Kidney glomerular epithelial cell (primary cell): ENCODE measurements at regions not wholly inside any gene's neighbourhood (a gene's known extent, or its start where the extent isn't known, plus 50 kb on each side); places are given as distances from the start of the nearest gene placed in this dataset.
"Not testable (repeated sequence)": the region's sequence is repeated elsewhere in the genome, so short reads cannot be mapped to it uniquely, and the experiment has no call there.

Source experiments
- DNase-seq: peaks from one replicate; lab custom pipeline; 2025; lab: John Stamatoyannopoulos, UW

DNA sequence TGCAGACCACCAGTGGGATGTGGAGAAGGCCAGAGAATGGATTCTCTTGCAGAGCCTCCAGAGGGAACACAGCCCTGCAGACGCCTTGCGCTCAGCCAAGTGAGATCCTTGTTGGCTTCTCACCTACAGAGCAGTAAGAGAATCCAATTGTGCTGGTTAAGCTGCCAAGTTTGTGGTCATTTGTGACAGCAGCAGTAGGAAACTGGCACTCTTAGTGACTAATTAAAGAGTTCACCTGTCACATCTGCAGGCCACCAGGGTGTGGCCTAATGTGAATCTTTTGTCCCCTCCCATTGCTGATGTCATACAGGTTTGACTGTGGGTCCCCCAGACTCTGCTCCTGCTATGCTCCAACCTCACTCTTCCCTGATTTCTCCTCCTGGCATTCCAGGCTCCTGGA lies 235.9 kb downstream of the TFCP2L1 start:
- DNase-seq = no peak

DNA sequence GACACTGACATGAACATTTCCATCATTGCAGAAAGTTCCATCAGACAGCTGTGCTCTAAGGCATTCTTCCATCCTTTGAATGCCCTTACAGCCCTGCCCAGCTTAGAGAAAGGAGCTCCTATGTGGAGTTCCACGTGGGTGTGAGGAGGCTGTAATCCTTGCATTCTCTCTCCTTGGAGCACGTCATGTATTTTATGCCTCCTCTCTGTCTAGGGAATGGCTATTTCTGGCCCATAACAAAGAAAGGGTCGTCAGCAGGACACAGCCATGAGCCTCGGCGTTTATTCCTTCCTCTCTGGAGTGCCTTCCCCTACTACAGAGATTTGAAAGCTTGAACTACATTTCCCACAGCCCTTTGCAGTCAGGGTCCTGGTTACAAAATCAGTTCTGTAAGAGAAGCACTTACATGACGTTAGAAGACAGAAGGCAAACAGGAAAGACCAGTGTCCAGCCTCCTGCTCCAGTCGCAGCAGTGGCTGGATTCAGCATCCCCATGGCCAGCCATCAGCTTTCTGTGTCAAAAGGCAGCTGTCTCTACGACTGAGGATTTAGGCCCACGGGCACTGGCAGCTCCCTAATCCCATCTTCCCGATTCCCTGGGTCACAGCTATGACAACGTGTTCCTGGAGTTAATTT lies 234.9 kb downstream of the TFCP2L1 start:
- DNase-seq = no peak

DNA sequence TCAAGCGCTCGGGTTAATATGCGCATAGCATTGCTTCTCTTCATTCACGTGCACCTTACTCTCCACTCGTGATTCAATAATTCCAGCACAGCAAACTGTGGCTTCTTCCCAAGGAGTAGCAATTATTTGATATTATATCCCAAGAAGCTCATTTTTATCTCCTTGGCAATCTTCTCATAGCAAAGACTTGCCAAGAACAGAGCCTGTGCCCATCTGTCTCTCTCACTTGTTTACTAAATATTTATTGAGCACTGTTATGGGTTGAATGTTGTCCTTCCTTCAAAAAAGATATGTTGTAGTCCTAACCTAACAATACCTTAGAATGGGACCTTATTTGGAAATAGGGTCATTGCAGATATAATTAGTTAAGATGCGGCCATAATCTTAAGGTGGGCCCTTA lies 233.7 kb downstream of the TFCP2L1 start:
- DNase-seq = no peak

DNA sequence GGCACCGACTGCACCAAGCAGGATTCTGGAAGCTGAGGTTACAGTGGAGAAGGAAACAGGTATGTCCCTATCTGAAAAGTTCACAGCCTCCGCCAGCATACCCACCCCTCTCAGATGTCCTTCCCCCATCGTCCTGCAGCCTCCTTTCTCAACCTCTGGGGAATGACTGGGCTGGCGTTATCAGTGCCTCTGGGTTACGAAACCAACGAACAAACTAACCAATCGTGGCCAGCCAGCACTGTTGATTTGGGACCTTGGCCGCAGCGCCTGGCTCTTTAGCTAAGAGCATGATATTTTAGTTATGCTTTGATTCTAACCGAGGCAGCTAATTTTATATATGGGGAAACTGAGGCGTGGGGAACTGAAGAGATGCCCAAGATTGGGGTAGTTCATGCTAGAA lies 233.0 kb downstream of the TFCP2L1 start:
- DNase-seq = no peak

DNA sequence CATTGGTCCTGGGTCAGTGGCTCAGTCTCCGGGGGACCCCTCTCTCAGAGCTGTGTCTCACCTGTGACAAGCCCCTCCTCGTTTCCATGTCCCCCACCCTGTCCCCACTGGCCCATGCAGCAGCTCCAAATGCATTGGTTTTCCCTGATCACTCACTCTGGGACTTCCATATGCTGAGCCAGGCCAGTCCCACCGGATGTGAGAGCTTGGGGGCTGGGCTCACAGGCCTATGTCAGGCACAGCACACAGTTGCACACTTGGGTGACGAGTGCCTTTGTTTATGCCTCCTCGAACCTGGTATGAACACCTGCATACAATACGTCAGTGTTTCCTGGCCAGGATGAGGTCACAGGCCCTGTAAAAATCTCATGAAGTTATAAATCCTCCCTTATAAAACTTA lies 232.5 kb downstream of the TFCP2L1 start:
- DNase-seq = no peak

DNA sequence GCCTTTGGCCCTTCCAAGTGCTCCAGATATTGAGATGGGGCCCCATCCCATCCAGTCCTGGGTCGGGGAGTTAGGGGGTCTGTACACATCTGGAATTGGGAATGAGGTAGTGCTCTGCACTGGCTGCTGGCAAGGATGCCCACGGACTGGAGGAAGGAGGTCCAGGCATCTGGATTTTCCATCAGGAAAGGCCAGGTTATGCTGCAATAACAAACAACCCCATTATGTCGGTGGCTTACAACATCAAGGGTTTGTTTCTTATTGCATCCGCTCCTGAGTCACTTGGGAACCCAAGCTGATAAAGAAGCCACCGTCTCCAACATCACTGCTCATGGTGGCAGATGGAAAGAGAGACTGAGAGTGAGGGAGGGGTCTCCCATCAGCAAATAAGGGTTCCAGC lies 229.9 kb downstream of the TFCP2L1 start:
- DNase-seq = no peak

DNA sequence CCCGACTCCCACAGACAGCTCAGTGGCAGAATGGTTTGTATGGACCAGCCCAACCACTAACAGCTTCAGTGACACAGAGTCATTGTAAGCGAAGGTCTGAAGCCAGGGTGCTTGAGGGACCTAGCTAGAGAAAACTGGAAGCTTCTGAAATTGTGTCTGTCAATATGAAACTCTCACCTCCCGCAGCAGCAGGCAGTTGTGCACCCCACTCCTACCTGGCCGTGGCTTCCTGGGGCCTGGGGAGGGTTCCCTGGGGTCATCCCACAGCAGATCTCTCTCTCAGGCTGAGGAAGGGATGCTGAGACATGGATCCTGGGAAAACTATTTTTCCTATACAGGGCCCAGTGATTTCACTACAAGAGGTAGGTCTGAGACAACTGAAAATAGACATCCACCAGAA lies 229.5 kb downstream of the TFCP2L1 start:
- DNase-seq = no peak

DNA sequence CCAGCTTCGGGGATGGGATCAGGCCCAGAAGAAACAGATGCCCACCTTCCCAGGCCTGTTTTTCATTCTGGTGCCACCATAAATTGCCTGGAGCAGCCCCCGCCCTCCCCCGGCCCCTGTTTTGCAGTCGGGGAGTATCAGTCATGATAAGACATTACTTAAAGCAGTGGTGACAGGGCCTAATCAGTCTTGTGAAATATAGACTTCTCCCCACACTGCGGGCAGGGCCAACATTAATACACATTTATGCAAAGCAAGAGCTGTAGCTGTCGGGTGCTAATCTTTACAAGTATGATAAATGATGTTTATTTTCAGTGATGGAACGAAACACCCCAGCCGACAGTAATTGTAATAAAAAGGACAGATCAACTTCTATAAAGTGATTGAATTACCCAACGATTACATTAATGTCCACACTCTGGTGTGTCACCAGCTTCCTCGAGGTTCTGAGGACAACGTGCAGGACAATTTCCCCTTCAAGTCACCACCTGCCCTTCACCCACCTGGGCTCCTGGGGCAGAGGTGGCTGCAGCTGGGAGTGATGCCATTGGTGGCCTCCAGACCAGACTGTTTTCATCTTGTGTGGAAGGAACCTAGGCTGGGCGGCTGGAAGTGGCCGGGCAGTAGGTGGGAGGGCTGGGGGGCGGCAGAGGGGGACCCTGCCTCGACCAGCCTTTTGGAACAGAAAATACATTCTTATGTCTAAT lies 226.0 kb downstream of the TFCP2L1 start:
- no peak for DNase-seq

DNA sequence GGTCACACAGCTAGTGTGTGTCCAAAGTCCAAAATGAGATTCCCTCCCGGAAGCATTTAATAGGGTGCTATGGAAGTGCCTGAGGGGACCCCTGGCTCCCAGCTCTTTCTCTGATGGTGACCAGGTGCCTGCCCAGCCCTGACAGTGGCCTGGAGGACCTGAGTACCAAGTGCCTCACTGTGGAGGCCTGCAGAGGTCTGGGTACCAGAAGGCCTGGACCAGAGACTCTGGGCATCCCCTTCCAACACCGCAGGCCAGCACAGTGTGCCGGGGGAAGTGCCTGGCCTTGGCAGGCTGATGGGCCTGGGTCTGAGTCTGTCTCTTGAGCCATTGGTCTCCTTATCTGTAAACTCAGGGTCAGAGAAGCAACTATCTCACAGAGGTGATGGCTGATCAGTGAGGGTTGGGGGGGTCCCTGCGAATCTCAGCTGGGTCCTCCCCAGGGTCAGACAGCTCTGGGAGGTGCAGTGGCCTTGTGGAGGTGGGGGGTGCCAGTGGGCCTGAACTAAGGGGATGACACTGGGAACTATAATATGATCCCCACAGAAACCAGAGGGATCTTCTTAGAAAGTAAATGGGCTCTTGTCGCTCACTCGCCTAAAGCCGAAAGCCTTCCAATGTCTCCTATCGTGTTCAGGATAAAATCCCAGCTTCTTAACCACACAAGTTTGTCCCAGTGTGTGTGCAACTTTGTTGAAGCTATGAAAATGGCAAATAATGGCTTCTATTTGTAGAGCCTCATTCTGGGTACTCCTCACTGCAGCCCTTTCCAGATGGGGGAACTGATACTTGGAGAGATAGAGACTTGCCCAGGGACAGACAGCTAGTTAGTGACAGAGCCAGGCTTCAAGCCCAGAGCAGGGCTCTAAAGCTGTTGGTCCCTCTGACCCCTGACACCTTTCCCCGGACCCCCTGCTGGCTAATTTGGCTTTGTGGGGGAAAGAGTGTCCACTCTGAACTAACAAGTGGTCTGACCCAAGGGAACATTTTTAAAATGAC lies 225.1 kb downstream of the TFCP2L1 start:
- no peak for DNase-seq

DNA sequence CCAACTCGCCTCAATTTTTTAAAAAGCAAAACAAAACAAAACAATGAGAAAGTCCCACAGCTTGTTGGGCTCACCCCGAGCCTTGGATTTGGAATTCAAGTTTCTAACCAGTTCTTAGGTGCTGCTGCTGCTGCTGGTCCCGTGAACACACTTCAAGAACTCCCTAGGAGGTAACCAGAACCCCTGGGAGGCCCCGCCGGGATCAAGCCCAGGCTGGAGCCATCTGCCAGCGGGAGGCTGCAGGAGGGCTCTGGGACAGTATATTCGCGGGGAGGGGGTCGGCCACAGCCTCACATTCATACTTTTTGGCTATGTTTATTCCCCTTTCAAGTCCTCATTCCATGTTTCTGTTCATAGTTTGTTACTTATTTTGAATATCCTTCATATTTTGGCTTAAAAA lies 223.4 kb downstream of the TFCP2L1 start:
- no peak for DNase-seq

DNA sequence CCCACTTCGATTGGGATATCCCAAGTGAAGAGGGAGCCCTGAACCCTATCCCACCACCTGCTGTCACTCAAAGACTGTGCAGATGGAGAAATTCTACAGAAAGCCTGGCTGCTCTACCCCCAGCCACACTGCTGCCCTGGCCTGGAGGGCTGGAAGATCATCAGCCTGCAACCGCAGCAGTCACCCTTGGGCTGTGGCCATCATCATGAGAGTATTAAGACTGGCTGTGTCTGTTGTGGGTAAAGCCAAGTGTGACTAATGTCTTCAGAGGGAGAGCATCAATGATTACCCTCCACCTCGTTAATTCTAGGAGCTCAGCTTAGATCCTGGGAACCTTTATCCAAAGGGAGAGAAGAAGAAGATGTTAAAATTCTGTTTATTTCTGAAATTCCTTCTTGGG lies 221.5 kb downstream of the TFCP2L1 start:
- no peak for DNase-seq

DNA sequence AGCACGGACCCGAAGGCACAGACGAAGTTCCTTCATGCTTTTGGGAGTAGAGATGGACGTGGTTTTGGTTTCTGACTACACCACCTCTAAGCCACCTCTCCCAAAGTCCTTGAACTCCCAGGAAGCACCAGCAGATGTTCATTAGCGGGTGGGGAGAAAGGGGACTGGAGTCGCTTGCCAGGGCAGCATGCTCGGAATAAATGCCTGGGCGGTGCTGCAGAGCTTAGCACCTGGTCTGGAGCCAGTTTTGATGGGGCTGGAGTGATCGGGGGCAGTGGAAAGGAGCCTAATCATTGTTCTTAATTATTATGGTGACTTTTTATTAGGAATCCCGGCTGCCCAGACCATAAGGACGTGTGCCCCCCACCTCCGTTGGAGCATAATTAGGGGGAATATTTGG lies 220.8 kb downstream of the TFCP2L1 start:
- DNase-seq = no peak

DNA sequence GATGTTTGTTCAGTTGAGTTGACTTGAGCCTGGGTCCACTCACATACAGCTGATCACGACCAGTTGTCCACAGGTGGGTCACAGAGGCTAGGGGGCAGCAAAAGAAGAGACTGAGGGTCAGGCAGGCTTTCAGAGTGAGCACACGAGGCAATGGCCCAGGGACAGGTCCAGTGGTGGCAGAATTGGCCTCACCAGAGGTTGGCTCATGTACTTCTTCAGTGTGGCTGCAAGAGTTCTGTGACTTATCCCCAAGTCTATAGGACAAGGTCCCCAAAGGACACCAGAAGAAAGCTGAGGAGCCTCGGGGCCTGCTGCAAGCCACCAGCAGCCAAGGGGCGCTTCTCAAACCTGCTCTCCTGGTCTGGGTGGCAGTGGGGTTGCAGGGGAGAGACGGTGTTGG lies 219.8 kb downstream of the TFCP2L1 start:
- DNase-seq = no peak

DNA sequence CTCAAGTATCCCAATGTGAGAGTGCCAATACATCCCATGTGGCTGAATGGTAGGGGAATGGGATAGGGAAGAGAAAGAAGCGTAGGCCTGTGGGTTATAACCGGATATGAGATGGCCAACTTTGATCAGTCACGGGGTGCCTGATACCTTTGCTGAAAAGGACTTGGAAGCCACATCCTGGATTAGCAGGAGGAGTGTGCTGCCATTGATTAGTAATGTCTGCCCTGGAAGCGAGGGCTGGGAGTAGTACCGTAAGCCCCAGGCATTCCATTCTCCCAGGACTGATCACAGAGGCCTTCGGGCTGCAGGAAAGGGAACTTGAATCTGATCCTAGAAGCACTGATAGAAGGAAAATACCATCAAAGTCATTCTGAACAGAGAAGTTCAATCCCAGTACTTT lies 218.5 kb downstream of the TFCP2L1 start:
- no peak for DNase-seq

DNA sequence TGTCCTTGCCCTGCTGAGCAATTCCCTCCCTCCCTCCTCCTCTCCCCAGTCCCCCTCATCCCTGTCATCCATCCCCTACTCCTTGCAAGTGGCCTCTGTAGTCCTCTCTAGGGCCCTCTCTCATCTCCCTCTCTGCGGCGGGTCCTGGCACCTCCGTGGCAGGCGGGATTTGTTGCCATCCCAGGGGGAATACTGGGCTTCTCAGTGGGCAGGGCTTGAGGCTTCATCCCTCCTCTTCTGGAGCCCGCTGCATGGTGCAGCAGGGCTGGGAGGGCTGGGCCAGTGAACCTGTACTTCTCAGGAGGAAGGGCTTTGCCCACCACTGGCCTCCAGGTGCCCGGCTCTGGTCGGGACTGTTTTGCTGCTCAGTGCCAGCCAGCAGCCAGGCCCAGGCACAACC lies 216.2 kb downstream of the TFCP2L1 start:
- DNase-seq = no peak

DNA sequence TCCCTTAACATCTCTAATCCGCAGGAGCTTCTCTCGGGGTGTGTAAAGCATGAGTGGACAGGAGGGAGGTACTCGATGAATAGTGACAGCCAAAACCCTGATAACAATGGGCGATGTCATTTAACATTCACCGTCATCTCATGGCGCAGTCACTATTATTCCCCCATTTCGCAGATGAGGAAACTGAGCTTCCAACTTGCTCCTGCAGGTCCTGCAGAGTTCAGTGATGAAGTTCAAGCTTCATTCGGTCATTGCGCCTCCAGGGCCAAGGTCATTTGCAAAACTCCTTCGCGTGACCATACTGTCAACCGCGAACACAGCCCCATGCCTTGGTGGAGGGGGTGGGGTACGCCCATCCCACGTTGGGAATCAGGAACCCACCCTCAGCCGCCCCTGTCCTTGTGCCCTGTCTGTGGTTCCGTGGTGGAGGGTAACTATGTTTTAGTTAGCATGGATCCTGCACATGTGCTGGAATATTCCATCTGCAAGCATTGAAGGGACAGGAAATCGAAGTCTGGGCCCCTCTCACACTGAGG lies 215.5 kb downstream of the TFCP2L1 start:
- no peak for DNase-seq

DNA sequence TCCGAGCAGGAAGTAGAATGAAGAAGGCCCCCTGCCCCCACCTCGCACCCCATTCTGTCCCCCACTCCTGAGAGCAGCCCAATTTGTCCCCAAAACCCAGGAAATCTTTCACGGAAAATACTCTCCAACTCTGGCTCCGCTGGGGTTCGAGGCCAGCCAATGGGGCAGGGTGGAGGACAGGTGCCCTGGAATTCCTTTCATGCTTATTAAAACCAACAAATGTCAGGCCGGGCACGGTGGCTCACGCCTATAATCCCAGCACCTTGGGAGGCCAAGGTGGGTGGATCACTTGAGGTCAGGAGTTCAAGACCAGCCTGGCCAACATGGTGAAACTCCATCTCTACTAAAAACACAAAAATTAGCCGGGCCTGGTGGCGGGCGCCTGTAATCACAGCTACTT lies 214.9 kb downstream of the TFCP2L1 start:
- DNase-seq = not testable (repeated sequence)

DNA sequence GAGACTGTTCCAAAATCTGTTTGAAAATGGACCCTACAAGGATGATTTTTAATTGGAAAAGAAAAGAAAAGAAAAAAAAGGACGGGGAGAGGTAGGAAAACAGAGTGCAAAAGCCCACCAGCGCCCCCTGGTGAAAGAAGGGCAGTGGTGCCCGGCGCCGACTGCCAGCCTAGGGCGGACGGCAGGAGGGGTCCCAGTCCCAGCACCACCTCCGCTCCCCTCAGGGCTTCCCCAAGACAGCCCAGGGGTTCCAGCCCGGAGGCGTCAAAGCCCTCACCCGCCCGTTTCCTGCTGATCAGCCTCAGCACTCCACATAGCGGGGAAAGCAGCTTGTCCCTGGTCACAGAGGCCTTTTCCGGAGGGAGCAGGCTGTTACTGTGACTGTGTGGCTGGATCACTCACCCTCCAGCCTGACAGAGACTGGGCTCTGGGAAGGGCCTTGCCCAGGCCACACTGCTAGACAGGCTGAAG lies 213.9 kb downstream of the TFCP2L1 start:
- DNase-seq = peak; percentile 59

DNA sequence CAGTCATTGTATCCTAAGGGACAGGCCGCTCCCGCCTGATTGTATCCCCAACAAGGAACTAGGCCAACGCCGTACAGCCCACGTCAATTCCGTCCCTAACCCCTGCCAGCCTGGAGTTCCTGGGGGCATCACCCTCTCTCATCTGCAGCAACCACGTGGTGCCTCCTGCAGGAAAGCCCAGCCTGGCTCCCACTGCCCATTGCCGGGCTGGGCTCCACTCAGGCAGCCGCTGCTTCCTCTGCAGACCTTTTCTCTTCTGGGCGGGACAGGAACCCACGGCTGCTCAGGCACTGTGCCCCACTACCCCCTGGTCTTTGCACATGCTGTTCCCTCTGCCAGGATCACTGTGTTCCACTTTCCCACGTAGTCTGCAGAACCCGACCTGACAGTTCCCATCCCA lies 212.2 kb downstream of the TFCP2L1 start:
- no peak for DNase-seq

DNA sequence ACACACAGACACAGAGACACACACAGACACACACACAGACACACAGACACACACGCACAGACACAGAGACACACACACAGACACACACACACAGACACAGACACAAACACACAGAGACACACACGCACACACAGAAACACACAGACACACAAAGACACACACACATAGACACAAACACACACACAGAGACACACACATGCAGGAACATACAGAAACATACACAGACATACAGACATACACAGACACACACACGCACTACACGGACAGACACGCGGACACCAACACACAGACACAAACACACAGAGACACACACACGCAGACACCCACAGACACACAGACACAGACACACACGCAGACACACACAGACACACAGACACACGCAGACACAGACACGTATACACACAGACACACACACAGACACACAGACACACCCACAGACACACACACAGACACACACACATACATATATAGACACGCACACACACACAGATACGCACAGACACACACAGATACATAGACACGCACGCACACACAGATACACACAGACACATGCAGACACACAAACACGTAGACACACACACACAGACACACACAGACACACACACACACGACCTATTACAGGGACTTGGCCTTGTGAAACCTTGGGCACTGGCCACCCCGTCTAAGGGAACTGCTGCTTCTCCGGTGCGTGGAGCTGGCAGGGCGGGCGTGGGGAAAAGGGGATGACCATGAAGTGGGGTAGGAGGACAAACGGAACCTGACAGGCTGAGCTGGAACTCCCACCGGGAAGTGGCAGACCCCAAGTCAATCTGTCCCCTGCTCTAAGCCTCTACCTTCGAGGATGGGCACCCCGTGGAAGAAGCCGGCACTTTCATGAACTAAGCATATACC lies 211.4 kb downstream of the TFCP2L1 start:
- no peak for DNase-seq

DNA sequence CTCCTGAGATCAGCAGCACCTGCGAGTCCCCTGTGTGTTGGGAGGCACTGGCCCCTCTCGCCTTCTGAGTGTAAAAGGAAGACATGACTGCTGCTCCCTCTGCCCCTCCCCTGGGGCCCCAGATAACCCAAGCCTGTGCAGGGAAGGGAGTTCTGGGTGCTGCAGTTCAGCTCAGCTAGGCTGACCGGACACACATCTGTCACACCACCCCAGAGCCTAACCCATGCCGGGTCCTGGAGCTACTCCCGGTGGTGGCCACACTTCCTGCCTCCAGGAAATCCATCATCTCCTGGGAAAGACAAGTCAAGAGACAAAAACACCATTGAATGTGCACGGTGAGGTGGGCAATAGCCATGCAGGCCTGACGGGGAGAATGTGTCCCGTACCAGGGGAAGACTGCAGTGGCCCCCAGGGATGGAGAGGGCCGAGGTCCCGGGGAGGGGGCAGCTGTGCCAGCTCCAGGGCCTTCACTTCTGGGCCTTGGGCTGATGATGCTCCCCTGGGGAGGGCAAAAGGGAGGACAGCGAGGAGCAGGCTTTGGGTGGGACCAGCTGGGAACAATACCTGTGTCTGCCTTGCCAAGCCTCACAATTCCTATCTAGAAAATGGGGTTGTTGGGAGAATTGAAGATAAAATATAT lies 210.6 kb downstream of the TFCP2L1 start:
- DNase-seq = no peak
